ENCODE measurements at regions not wholly inside any gene's neighbourhood (a gene's known extent, or its start where the extent isn't known, plus 50 kb on each side); places are given as distances from the start of the nearest gene placed in this dataset.

GRCh38 chr9:7671847-7672246 lies 127.7 kb downstream of the DMAC1 start:
- TF ChIP-seq CTCF (IDR thresholded peaks at IDR 0.05; ENCODE audit: low read depth, low read length): no peak
- no peak for TF ChIP-seq EZH2phosphoT487 (IDR thresholded peaks at IDR 0.05; ENCODE audit: low read depth)
- H3K36me3 ChIP-seq (replicated peaks; ENCODE audit: low read depth, low read length): no peaks in the 10 kb centered on the region
- H3K4me1 ChIP-seq (ENCODE audit: low read length): no peaks in the 10 kb centered on the region
- no peak overlapping the region for H3K4me2 ChIP-seq (ENCODE audit: low read length)
- no peak overlapping the region for H3K27ac ChIP-seq (ENCODE audit: low read length)
- no peak overlapping the region for H3K9ac ChIP-seq (ENCODE audit: low read length)
- H3K4me3 ChIP-seq (ENCODE audit: low read length): no peak overlapping the region
- no peaks in the 10 kb centered on the region for H3K27me3 ChIP-seq (ENCODE audit: low read depth, low read length)
- no peaks in the 10 kb centered on the region for H4K20me1 ChIP-seq (ENCODE audit: insufficient read depth, low read length)
- H3K79me2 ChIP-seq (ENCODE audit: low read length): no peaks in the 10 kb centered on the region
- H3K9me3 ChIP-seq (ENCODE audit: insufficient read depth, low read length): no peaks in the 10 kb centered on the region
- H2AFZ ChIP-seq (ENCODE audit: low read depth, low read length): no peak overlapping the region

- Histone ChIP-seq H3K4me3 (ENCODE audit: low read length) (no peak overlapping the region), H3K36me3 (replicated peaks; ENCODE audit: low read depth, low read length) (no peaks in the 10 kb centered on the region), H4K20me1 (ENCODE audit: insufficient read depth, low read length) (no peaks in the 10 kb centered on the region), H3K27ac (ENCODE audit: low read length) (no peak overlapping the region), H3K9ac (ENCODE audit: low read length) (no peak overlapping the region), H3K4me1 (ENCODE audit: low read length) (no peaks in the 10 kb centered on the region), H3K27me3 (ENCODE audit: low read depth, low read length) (no peaks in the 10 kb centered on the region), H2AFZ (ENCODE audit: low read depth, low read length) (no peak overlapping the region), H3K79me2 (ENCODE audit: low read length) (no peaks in the 10 kb centered on the region), H3K4me2 (ENCODE audit: low read length) (no peak overlapping the region), H3K9me3 (ENCODE audit: insufficient read depth, low read length) (no peaks in the 10 kb centered on the region)
- TF ChIP-seq EZH2phosphoT487 (IDR thresholded peaks at IDR 0.05; ENCODE audit: low read depth) (no peak), CTCF (IDR thresholded peaks at IDR 0.05; ENCODE audit: low read depth, low read length) (no peak)
Observed at GRCh38 chr9:7668541-7668940, 131.0 kb downstream of the DMAC1 start.

- Histone ChIP-seq H3K27ac (ENCODE audit: low read length) (no peak overlapping the region), H3K79me2 (ENCODE audit: low read length) (no peaks in the 10 kb centered on the region), H3K36me3 (replicated peaks; ENCODE audit: low read depth, low read length) (no peaks in the 10 kb centered on the region), H3K4me3 (ENCODE audit: low read length) (no peak overlapping the region), H3K27me3 (ENCODE audit: low read depth, low read length) (no peaks in the 10 kb centered on the region), H3K9me3 (ENCODE audit: insufficient read depth, low read length) (no peaks in the 10 kb centered on the region), H3K4me1 (ENCODE audit: low read length) (no peaks in the 10 kb centered on the region), H3K9ac (ENCODE audit: low read length) (no peak overlapping the region), H4K20me1 (ENCODE audit: insufficient read depth, low read length) (no peaks in the 10 kb centered on the region), H2AFZ (ENCODE audit: low read depth, low read length) (no peak overlapping the region), H3K4me2 (ENCODE audit: low read length) (no peak overlapping the region)
- TF ChIP-seq CTCF (IDR thresholded peaks at IDR 0.05; ENCODE audit: low read depth, low read length): no peak
- TF ChIP-seq EZH2phosphoT487 (IDR thresholded peaks at IDR 0.05; ENCODE audit: low read depth): no peak
Observed at GRCh38 chr9:7665874-7666273, 133.7 kb downstream of the DMAC1 start.

GRCh38 chr9:7659766-7660165 lies 139.8 kb downstream of the DMAC1 start:
- Histone ChIP-seq H2AFZ (ENCODE audit: low read depth, low read length) (no peak overlapping the region), H3K4me1 (ENCODE audit: low read length) (no peaks in the 10 kb centered on the region)

More at GRCh38 chr9:7659766-7660165, 139.8 kb downstream of the DMAC1 start:
- Histone ChIP-seq H3K4me2 (ENCODE audit: low read length) (no peak overlapping the region), H3K9me3 (ENCODE audit: insufficient read depth, low read length) (no peaks in the 10 kb centered on the region), H3K9ac (ENCODE audit: low read length) (no peak overlapping the region), H3K27ac (ENCODE audit: low read length) (no peak overlapping the region), H3K27me3 (ENCODE audit: low read depth, low read length) (0 out of 2 replicates have a peak, but pooled peaks cover 4% of the 10 kb centered on the region), H3K4me3 (ENCODE audit: low read length) (no peak overlapping the region), H3K79me2 (ENCODE audit: low read length) (no peaks in the 10 kb centered on the region), H4K20me1 (ENCODE audit: insufficient read depth, low read length) (no peaks in the 10 kb centered on the region), H3K36me3 (replicated peaks; ENCODE audit: low read depth, low read length) (no peaks in the 10 kb centered on the region)
- no peak for TF ChIP-seq EZH2phosphoT487 (IDR thresholded peaks at IDR 0.05; ENCODE audit: low read depth)
- TF ChIP-seq CTCF (IDR thresholded peaks at IDR 0.05; ENCODE audit: low read depth, low read length): no peak

Measured in OCI-LY3 (cell line).